ENCODE measurements at regions not wholly inside any gene's neighbourhood (a gene's known extent, or its start where the extent isn't known, plus 50 kb on each side); places are given as distances from the start of the nearest gene placed in this dataset.
"Not testable (repeated sequence)": the region's sequence is repeated elsewhere in the genome, so short reads cannot be mapped to it uniquely, and the experiment has no call there.

GRCh38 chr5:163163858-163164257 lies 273.5 kb upstream of the CCNG1 start:
- Histone ChIP-seq H3K4me3 (ENCODE audit: low read length in 3 of 3) (no peak overlapping the region), H3K9ac (ENCODE audit: low read length in 3 of 3) (no peak overlapping the region), H3K9me3 (ENCODE audit: control insufficient read depth in 2 of 3, insufficient read depth in 1 of 3, low read length in 3 of 3) (no peaks in the 10 kb centered on the region), H3K4me1 (ENCODE audit: control insufficient read depth in 2 of 3, insufficient read depth in 2 of 3, low read depth in 1 of 3, low read length in 3 of 3) (no peaks in the 10 kb centered on the region), H3K27ac (ENCODE audit: low read depth in 2 of 2, low read length in 2 of 2) (no peak overlapping the region), H3K27me3 (ENCODE audit: control insufficient read depth, insufficient read depth, low read length) (no peaks in the 10 kb centered on the region), H3K36me3 (ENCODE audit: control insufficient read depth in 2 of 3, insufficient read depth in 3 of 3, low read length in 3 of 3) (no peaks in the 10 kb centered on the region)
- DNase-seq (no peak), FAIRE-seq (no peak)
- intact Hi-C loops (cut with DNase I): no loop called here
- TF ChIP-seq CTCF (IDR thresholded peaks at IDR 0.05; ENCODE audit: borderline replicate concordance, extremely low read depth, insufficient read depth): no peak

GRCh38 chr5:163165277-163165676 lies 272.1 kb upstream of the CCNG1 start:
- H3K4me1 ChIP-seq (ENCODE audit: control insufficient read depth in 2 of 3, insufficient read depth in 2 of 3, low read depth in 1 of 3, low read length in 3 of 3): no peaks in the 10 kb centered on the region
- H3K27ac ChIP-seq (ENCODE audit: low read depth in 2 of 2, low read length in 2 of 2): no peak overlapping the region
- no peak for TF ChIP-seq CTCF (IDR thresholded peaks at IDR 0.05; ENCODE audit: borderline replicate concordance, extremely low read depth, insufficient read depth)
- no peak overlapping the region for H3K4me3 ChIP-seq (ENCODE audit: low read length in 3 of 3)
- H3K9ac ChIP-seq (ENCODE audit: low read length in 3 of 3): no peak overlapping the region
- no peaks in the 10 kb centered on the region for H3K27me3 ChIP-seq (ENCODE audit: control insufficient read depth, insufficient read depth, low read length)
- H3K36me3 ChIP-seq (ENCODE audit: control insufficient read depth in 2 of 3, insufficient read depth in 3 of 3, low read length in 3 of 3): no peaks in the 10 kb centered on the region
- no peak for FAIRE-seq
- intact Hi-C loops (cut with DNase I): no loop called here
- DNase-seq: no peak
- no peaks in the 10 kb centered on the region for H3K9me3 ChIP-seq (ENCODE audit: control insufficient read depth in 2 of 3, insufficient read depth in 1 of 3, low read length in 3 of 3)

GRCh38 chr5:163170161-163170560 lies 267.2 kb upstream of the CCNG1 start:
- DNase-seq; FAIRE-seq; H3K9me3 ChIP-seq (ENCODE audit: control insufficient read depth in 2 of 3, insufficient read depth in 1 of 3, low read length in 3 of 3); H3K4me1 ChIP-seq (ENCODE audit: control insufficient read depth in 2 of 3, insufficient read depth in 2 of 3, low read depth in 1 of 3, low read length in 3 of 3); H3K4me3 ChIP-seq (ENCODE audit: low read length in 3 of 3); H3K27me3 ChIP-seq (ENCODE audit: control insufficient read depth, insufficient read depth, low read length); H3K36me3 ChIP-seq (ENCODE audit: control insufficient read depth in 2 of 3, insufficient read depth in 3 of 3, low read length in 3 of 3); H3K27ac ChIP-seq (ENCODE audit: low read depth in 2 of 2, low read length in 2 of 2); H3K9ac ChIP-seq (ENCODE audit: low read length in 3 of 3); intact Hi-C loops (cut with DNase I): not testable (repeated sequence)

- no peak for TF ChIP-seq CTCF (IDR thresholded peaks at IDR 0.05; ENCODE audit: borderline replicate concordance, extremely low read depth, insufficient read depth)
- DNase-seq (no peak), FAIRE-seq (no peak)
- Histone ChIP-seq H3K36me3 (ENCODE audit: control insufficient read depth in 2 of 3, insufficient read depth in 3 of 3, low read length in 3 of 3) (no peaks in the 10 kb centered on the region), H3K9me3 (ENCODE audit: control insufficient read depth in 2 of 3, insufficient read depth in 1 of 3, low read length in 3 of 3) (no peaks in the 10 kb centered on the region), H3K9ac (ENCODE audit: low read length in 3 of 3) (no peak overlapping the region), H3K27me3 (ENCODE audit: control insufficient read depth, insufficient read depth, low read length) (no peaks in the 10 kb centered on the region), H3K4me1 (ENCODE audit: control insufficient read depth in 2 of 3, insufficient read depth in 2 of 3, low read depth in 1 of 3, low read length in 3 of 3) (no peaks in the 10 kb centered on the region), H3K4me3 (ENCODE audit: low read length in 3 of 3) (no peak overlapping the region), H3K27ac (ENCODE audit: low read depth in 2 of 2, low read length in 2 of 2) (no peak overlapping the region)
- intact Hi-C loops (cut with DNase I): no loop called here
Observed at GRCh38 chr5:163172540-163173338, 264.7 kb upstream of the CCNG1 start.

All from kidney (tissue), 13 donors.